HepG2 (cell line): ENCODE measurements at regions not wholly inside any gene's neighbourhood (a gene's known extent, or its start where the extent isn't known, plus 50 kb on each side); places are given as distances from the start of the nearest gene placed in this dataset.

Source experiments
- ATAC-seq: fragments of 200-7000 bp; cut with Tn5 transposase; 3 replicates; pipeline ENCODE4 v1.9.1; 2020; ENCODE audit warnings: mild to moderate bottlenecking, moderate library complexity
- BruUV-seq: library from RNA; stranded (reverse); fragments of 400-500 nt; replicated peaks from 2 replicates; lab custom pipeline; 2021; lab: Mats Ljungman, UMichigan
- CTCF ChIA-PET: fragments of 300-600 bp; formaldehyde crosslinking; extraction: SDS; loops from one replicate; lab custom pipeline; 2021; ENCODE audit warnings: low total read pairs, inconsistent platforms, low intra/inter-chr PET ratio; lab: Yijun Ruan, JAX
- POLR2A ChIA-PET: fragments of 350-600 bp; sonication (Branson Sonifier 250); formaldehyde crosslinking; loops from one replicate; lab custom pipeline; 2020; ENCODE audit warnings: antibody characterized with exemption, inconsistent platforms; lab: Yijun Ruan, JAX
- DNase-seq: peaks from one replicate; pipeline ENCODE4 v3.0.0-alpha.2; 2015; ENCODE audit warnings: low spot score
- FAIRE-seq: peaks from 3 replicates; lab custom pipeline; 2011; peaks lifted over from hg19 to GRCh38; lab: Jason Lieb, UNC
- H2AFZ ChIP-seq: one replicate; pipeline ENCODE4 v1.6.1; 2011; ENCODE audit warnings: low read length, inconsistent platforms
- H3K27ac ChIP-seq: fragments of 300-600 bp; 3 replicates; pipeline ENCODE4 v1.8.0; 2011; ENCODE audit warnings: mixed run types, mild to moderate bottlenecking, mixed read lengths, low read length, inconsistent platforms; ENCODE audit not compliant: insufficient read depth; ENCODE audit errors: extremely low read length
- H3K27me3 ChIP-seq, 2 experiments: fragments of 200-600 bp in 1 of 2; 2 replicates in 1 of 2; 3 replicates in 1 of 2; pipeline versions ENCODE4 v1.6.0 to v1.8.0; 2011; ENCODE audit warnings: low read length in 2 of 2, mild to moderate bottlenecking in 2 of 2, moderate library complexity in 2 of 2, inconsistent platforms in 1 of 2; ENCODE audit not compliant: insufficient read depth in 2 of 2, control insufficient read depth in 1 of 2
- H3K36me3 ChIP-seq, 2 experiments: fragments of 200-600 bp in 1 of 2; replicated peaks in 1 of 2; 2 replicates in 1 of 2; 3 replicates in 1 of 2; pipeline versions ENCODE4 v1.5.1 to v1.8.0; 2011; ENCODE audit warnings: low read length in 2 of 2, inconsistent platforms in 1 of 2; ENCODE audit not compliant: insufficient read depth in 2 of 2, control insufficient read depth in 1 of 2
- H3K4me1 ChIP-seq: 2 replicates; pipeline ENCODE4 v1.5.1; 2012; ENCODE audit warnings: low read length, inconsistent platforms; ENCODE audit not compliant: insufficient read depth
- H3K4me2 ChIP-seq: 2 replicates; pipeline ENCODE4 v1.6.0; 2011; ENCODE audit warnings: low read depth, low read length, inconsistent platforms
- H3K4me3 ChIP-seq, 3 experiments: fragments of 200-600 bp in 1 of 3; sonication (generic), shearing (Covaris generic) in 1 of 3; replicated peaks in 1 of 3; 2 replicates each; pipeline ENCODE4 v1.5.1; 2011 to 2016; ENCODE audit warnings: low read length in 3 of 3, inconsistent platforms in 2 of 3, low read depth in 2 of 3, mild to moderate bottlenecking in 2 of 3, control low read depth in 1 of 3, mixed read lengths in 1 of 3; ENCODE audit not compliant: insufficient read depth in 1 of 3
- H3K79me2 ChIP-seq: one replicate; pipeline ENCODE4 v1.6.1; 2011; ENCODE audit warnings: low read length, inconsistent platforms; ENCODE audit not compliant: insufficient read depth
- H3K9ac ChIP-seq: 2 replicates; pipeline ENCODE4 v1.6.0; 2011; ENCODE audit warnings: mild to moderate bottlenecking, low read depth, low read length, inconsistent platforms; ENCODE audit not compliant: insufficient read depth
- H3K9me3 ChIP-seq: 2 replicates; pipeline ENCODE4 v1.5.1; 2012; ENCODE audit warnings: mild to moderate bottlenecking, low read length
- H4K20me1 ChIP-seq: 2 replicates; pipeline ENCODE4 v1.6.0; 2011; ENCODE audit warnings: inconsistent platforms, mild to moderate bottlenecking, low read length, moderate library complexity; ENCODE audit not compliant: insufficient read depth
- CSRNP1 ChIP-seq: sonication (generic); formaldehyde crosslinking; IDR thresholded peaks from 2 replicates; pipeline ENCODE4 v1.8.1; 2023; ENCODE audit warnings: mild to moderate bottlenecking, missing genetic modification reagents
- FOXC1 ChIP-seq: sonication (generic); formaldehyde crosslinking; IDR thresholded peaks from 2 replicates; pipeline ENCODE4 v1.8.0; 2022; ENCODE audit warnings: mild to moderate bottlenecking, missing genetic modification reagents, borderline replicate concordance
- GABPB1 ChIP-seq: IDR thresholded peaks from 2 replicates; pipeline ENCODE4 v1.6.1; 2016; ENCODE audit warnings: mild to moderate bottlenecking, missing genetic modification reagents, moderate library complexity, missing compliant biosample characterization
- SIN3B ChIP-seq: fragments of 150-350 bp; IDR thresholded peaks from 2 replicates; pipeline ENCODE4 v1.6.1; 2014; ENCODE audit warnings: low read length
- ZFAT ChIP-seq: sonication (generic); formaldehyde crosslinking; conservative IDR thresholded peaks from 2 replicates; pipeline ENCODE4 v1.8.1; 2023; ENCODE audit warnings: missing genetic modification reagents, inconsistent platforms
- ZNF333 ChIP-seq: sonication (generic); formaldehyde crosslinking; IDR thresholded peaks from 2 replicates; pipeline ENCODE4 v1.4.0; 2020; ENCODE audit warnings: mild to moderate bottlenecking, missing genetic modification reagents, borderline replicate concordance
- ZNF34 ChIP-seq: sonication (generic); formaldehyde crosslinking; IDR thresholded peaks from 2 replicates; pipeline ENCODE4 v1.4.0; 2020; ENCODE audit warnings: mild to moderate bottlenecking, missing genetic modification reagents, borderline replicate concordance
- ZNF367 ChIP-seq: sonication (generic); formaldehyde crosslinking; IDR thresholded peaks from 2 replicates; pipeline ENCODE4 v1.4.0; 2020; ENCODE audit warnings: missing genetic modification reagents, borderline replicate concordance
- ZNF629 ChIP-seq: sonication (generic); formaldehyde crosslinking; conservative IDR thresholded peaks from 2 replicates; pipeline ENCODE4 v1.5.0; 2020; ENCODE audit warnings: missing genetic modification reagents
- ZNF761 ChIP-seq: sonication (generic); formaldehyde crosslinking; conservative IDR thresholded peaks from 2 replicates; pipeline ENCODE4 v1.4.0; 2020; ENCODE audit warnings: mild to moderate bottlenecking, missing genetic modification reagents
- ZNF770 ChIP-seq: sonication (generic); formaldehyde crosslinking; IDR thresholded peaks from 2 replicates; pipeline ENCODE4 v1.5.0; 2020; ENCODE audit warnings: mild to moderate bottlenecking, missing genetic modification reagents
- ZNF800 ChIP-seq: sonication (generic); formaldehyde crosslinking; IDR thresholded peaks from 2 replicates; pipeline ENCODE4 v1.4.0; 2020; ENCODE audit warnings: missing genetic modification reagents
- ZNF850 ChIP-seq: sonication (generic); formaldehyde crosslinking; conservative IDR thresholded peaks from 2 replicates; pipeline ENCODE4 v1.9.0; 2021; ENCODE audit warnings: mild to moderate bottlenecking, missing genetic modification reagents
- WGBS: methylation state at CpG from one replicate; pipeline ENCODE4 v1.1.6; 2017; ENCODE audit warnings: low lambda C conversion rate; 5-methylcytosine and 5-hydroxymethylcytosine counted together
- in situ Hi-C: cut with HindIII; loops from 2 replicates; pipeline ENCODE4 v1.10.0; 2017; ENCODE audit warnings: low pct_unique_long_range_greater_than_20kb; ENCODE audit not compliant: extremely low pct_ligation_motif_present
- intact Hi-C: fragments of 100-400 bp; cut with micrococcal nuclease; formaldehyde crosslinking; loops from one replicate; pipeline ENCODE4 v1.10.0; 2022; ENCODE audit not compliant: unreplicated experiment

DNA sequence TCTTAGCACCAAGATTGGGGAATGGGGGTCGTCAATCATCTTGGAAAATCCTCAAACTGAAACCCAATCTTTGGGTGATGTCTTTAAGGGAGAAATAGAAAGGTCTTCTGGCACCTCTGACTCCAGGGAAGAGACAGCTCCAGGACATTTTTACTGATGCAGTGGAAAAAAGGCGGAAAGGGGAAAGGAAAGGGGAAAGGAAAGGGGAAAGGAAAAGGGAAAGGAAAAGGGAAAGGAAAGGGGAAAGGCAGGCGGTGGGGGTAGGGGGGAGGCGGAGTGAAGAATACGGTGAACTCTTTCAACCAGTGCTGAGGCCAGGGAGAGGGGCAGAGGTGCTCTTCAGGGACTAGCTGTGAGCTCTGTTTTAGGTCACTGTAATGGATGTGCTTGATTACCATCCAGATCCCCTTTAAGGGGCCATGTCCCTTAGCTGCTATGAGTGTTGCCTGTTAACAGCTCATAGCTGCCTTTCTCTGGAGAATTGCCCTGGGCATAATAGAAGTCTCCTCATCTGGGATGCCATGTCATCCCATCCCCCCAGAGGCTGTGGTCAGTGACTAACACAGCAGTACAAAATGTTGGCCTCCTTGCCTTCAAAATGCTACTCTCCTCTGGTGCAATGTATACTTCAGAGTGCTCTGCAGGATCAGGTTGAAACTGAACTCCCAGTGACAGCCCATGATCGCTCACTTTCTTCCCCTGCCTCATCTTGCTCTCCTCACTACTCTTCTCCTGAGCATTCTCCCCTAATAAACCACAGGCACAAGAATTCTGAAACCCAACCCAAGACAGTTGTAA is 92.4 kb upstream of the AP1S2 start:
- Histone ChIP-seq H3K4me1 (no peaks in the 10 kb centered on the region), H3K9me3 (no peaks in the 10 kb centered on the region), H3K36me3 (no peaks in the 10 kb centered on the region), H3K27ac (no peak overlapping the region), H3K27me3 (no peaks in the 10 kb centered on the region), H3K4me2 (no peak overlapping the region), H3K79me2 (no peaks in the 10 kb centered on the region), H3K4me3 (no peak overlapping the region), H2AFZ (no peak overlapping the region), H3K9ac (no peak overlapping the region), H4K20me1 (no peaks in the 10 kb centered on the region)
- ChIA-PET CTCF (no interaction called here), POLR2A (no interaction called here)
- DNase-seq (no peak), ATAC-seq (no peak), FAIRE-seq (no peak)
- in situ Hi-C loops, result no loop called here
- TF ChIP-seq SIN3B (no peak), ZNF761 (CRISPR knock-in tag) (no peak), ZNF367 (CRISPR knock-in tag) (no peak), GABPB1 (no peak)
- intact Hi-C loops, result no loop called here
- 3% methylated on average over 6 of the region's 6 CpGs for WGBS
- no TSS peak for BruUV-seq

DNA sequence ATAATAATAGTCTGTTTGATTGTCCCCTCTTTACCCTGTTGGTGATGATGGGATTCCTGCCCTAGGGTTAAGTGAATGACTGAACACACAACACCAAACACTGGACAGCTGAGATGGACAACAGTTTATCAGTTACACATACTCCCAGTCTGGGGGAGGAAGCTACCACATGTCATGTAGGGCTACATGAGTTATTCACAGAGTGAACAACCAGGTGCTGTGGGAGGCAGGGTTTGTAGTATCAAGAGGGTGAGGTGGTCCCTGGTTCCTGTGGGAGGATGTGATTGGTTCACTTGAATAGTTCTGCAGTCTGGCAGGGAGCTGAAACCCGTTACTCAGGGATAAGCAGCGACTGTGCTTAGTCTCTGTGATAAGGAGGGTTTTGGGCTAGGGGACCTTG is 88.8 kb upstream of the AP1S2 start:
- ChIA-PET POLR2A (no interaction called here), CTCF (no interaction called here)
- Histone ChIP-seq H3K9ac (no peak overlapping the region), H4K20me1 (no peaks in the 10 kb centered on the region), H3K79me2 (no peaks in the 10 kb centered on the region), H3K36me3 (no peaks in the 10 kb centered on the region), H3K27me3 (no peaks in the 10 kb centered on the region), H3K4me3 (no peak overlapping the region), H3K27ac (no peak overlapping the region), H3K4me1 (no peaks in the 10 kb centered on the region), H3K9me3 (no peaks in the 10 kb centered on the region), H3K4me2 (no peak overlapping the region), H2AFZ (no peak overlapping the region)
- no peak for ATAC-seq
- no TSS peak for BruUV-seq
- DNase-seq, result no peak
- intact Hi-C loops, result no loop called here
- in situ Hi-C loops, result no loop called here
- 0% methylated on average over 1 of the region's 2 CpGs for WGBS
- FAIRE-seq, result no peak
- TF ChIP-seq ZNF333 (no peak), ZNF34 (CRISPR knock-in tag) (no peak), CSRNP1 (no peak), ZNF800 (no peak), ZNF850 (CRISPR knock-in tag) (no peak), ZFAT (CRISPR knock-in tag) (no peak), ZNF629 (CRISPR knock-in tag) (no peak), FOXC1 (CRISPR knock-in tag) (no peak), ZNF770 (CRISPR knock-in tag) (no peak)
